IPS-NIHi11 (cell line): ENCODE measurements at regions not wholly inside any gene's neighbourhood (a gene's known extent, or its start where the extent isn't known, plus 50 kb on each side); places are given as distances from the start of the nearest gene placed in this dataset.
"Not testable (repeated sequence)": the region's sequence is repeated elsewhere in the genome, so short reads cannot be mapped to it uniquely, and the experiment has no call there.

Experiments
- DNase-seq: peaks from one replicate; pipeline ENCODE4 v3.0.0; 2012; ENCODE audit warnings: mixed read lengths, low spot score

- DNase-seq: no peak
These were observed 226.3 kb downstream of the RCHY1 start for GRCh38 chr4:75287738-75288517.

- no peak for DNase-seq
These were observed 228.4 kb downstream of the RCHY1 start for GRCh38 chr4:75285837-75286236.

DNA sequence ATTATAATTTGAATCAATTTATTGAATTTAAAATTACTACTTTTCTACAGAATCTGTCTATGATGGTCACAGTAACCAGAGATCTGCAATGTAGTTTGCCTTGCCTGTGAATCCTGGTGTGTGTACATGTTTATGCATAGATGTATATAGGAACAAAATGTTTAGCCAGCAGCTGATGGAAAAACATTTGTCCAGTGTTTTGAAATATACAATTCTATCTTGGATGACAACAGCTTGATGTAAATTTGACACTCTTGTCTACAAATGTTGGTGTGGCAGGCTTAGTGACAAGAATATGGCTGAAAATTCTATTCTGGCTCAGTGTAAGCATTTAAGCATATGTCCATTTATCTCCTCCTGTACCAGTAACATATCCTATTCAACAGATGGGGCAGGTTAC is 229.4 kb downstream of the RCHY1 start:
- DNase-seq: no peak

DNA sequence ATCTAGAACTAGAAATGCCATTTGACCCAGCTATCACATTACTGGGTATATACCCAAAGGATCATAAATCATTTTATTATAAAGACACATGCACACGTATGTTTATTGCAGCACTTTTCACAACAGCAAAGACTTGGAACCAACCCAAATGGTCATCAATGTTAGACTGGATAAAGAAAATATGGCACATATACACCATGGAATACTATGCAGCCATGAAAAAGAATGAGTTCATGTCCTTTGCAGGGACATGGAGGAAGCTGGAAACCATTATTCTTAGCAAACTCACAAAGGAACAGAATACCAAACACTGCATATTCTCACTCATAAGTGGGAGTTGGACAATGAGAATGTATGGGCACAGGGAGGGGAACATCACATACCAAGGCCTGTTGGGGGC is 233.7 kb downstream of the RCHY1 start:
- DNase-seq: not testable (repeated sequence)

GRCh38 chr4:75259306-75259705 is 254.9 kb downstream of the RCHY1 start:
- DNase-seq: no peak

GRCh38 chr4:75255261-75255660 is 258.9 kb downstream of the RCHY1 start:
- no peak for DNase-seq

- no peak for DNase-seq
These were observed 259.5 kb downstream of the RCHY1 start for GRCh38 chr4:75254745-75255144.

- not testable (repeated sequence) for DNase-seq
These were observed 261.1 kb downstream of the RCHY1 start for GRCh38 chr4:75253094-75253493.

DNA sequence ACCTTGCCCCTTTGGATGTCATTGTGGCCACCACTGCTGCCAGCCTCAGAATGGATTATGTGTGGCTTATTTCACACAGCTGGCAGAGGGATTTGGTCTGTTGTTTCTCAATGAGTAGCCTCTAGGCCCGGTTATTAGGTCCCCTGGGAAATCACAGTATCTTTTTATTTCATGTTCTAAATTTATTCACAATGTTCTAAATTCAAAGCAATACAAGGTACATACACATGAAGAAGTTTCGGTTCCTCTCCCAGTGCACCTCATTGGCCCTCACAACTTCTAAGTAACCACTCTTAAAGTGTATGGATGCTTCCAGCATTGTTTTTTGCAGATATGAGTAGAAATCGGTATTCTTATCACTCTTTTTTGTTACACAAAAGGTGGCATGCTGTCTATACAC is 262.7 kb downstream of the RCHY1 start:
- DNase-seq: no peak

- DNase-seq: no peak
These were observed 264.5 kb downstream of the RCHY1 start for GRCh38 chr4:75249739-75250138.

DNA sequence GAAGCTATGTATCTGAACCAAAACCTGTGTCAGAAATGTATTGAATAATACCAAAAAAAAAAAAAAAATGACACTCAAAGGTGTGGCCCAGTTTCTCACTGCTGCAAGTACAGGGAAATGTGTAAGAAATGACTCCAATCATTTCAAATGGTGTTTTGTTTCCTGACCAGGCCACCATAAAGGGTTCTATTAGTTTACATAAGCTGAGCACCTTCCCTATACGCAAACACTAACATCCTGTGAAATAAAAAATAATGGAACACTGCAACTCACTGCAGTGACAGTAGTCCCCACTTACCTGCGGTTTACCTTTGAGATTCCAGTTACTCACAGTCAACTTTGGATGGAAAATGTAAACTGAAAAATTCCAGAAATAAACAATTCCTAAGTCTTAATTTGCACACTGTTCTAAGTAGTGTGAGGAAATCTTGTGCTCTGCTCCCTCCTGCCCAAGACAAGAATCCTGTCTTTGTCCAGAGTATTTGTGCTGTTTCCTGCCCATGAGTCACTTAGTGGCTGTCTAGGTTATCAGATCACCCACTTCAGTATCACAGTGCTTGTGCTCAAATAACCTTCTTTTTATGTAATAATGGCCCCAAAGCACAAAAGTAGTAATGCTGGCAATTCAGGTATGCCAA is 265.3 kb downstream of the RCHY1 start:
- DNase-seq: no peak

DNA sequence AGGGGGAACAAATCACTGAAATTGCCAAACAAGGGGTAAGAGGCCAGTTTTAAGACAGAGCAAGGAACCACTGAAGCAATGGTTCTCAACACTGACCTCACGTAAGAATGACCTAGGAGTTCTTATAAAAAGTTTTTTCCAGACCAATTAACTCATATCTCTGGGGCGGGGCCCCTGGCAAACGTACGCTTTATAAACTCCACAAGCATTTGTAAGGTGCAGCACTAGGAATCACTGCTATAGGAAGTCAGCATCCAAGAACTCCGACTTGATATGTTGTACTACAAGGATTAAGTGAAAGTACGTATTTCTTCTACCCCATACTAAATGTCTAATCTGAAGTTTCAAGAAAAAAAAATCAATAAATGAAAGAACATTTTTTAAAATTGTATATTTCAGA is 269.9 kb downstream of the RCHY1 start:
- no peak for DNase-seq

- DNase-seq: no peak
These were observed 270.6 kb downstream of the RCHY1 start for GRCh38 chr4:75243570-75243969.

DNA sequence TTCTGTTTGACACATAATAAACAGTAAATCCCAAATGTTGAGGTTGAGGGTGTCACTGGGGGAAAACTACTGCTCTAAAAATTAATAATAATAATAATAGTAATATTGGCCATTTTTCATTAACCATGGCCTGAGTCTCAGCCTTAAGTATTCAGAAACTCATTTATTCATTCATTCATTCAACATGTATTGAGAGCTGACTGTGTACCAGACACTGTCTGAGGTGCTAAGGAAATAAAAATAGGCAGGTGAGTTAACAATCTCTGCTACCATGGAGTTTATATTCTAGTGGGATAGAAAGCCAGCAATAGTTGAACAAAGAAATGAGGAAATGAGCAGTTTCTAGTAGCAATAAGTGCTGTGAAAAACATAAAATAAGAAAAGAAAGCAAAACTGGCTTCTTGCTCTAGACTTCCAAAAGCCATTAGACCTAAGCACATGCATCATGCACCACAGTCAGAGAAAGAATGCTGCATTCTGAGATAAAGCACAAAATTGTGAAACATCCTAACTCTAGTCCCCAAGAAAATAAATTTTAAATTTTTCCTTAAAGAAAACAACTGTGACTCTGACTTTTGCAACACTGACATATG is 278.7 kb downstream of the RCHY1 start:
- no peak for DNase-seq

DNA sequence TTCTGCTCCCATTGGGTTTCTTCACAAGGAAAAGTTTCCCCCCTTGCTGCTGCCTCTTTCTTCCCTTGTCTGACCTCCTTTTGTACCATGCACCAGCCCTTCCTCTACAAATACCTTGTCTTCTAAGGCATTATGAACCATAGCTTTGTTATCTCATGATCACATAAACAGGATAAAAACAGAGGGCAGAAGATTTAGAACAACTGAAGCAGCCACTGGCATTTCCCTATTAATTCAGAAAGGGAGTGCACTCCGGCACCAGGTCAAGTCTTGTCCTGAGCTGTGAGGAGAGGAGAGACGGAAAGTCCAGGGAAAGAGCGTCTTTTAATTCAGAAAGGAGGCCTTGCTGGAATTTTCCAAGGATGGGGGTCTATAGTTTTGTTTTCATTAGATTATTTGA is 281.7 kb downstream of the RCHY1 start:
- no peak for DNase-seq

DNA sequence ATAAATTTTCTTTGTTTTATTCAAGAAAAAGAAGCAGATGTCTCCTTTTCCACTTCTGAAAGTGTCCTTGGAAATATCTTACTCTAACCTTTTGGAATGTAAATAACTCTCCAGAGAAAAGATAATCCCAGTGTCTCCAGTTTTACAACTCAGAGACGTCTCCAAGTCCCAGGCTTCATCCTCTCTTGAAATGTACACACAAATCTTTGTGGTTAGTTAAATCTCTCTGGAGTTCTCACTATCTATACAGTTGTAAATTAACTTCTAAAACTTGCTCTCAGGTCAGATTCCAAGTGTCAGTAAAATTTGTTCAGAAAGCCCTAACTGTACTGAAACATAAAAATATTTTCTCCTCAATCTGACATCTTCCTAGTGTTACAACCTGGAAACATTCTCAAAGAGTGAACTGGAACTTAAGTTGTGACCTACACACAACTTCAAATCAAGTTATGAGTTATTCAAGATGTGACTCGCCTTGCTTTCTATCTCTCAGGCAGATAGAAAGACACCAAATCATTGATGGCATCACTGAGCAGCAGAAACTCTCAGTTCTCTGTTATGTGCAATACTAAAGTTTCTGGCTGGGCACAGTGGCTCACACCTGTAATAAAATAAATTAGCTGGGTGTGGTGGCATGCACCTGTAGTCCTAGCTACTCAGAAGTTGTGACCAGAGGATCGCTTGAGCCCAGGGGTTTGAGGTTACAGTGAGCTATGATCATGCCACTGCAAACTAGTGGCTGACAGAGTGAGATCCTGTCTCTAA is 284.2 kb downstream of the RCHY1 start:
- DNase-seq: no peak

DNA sequence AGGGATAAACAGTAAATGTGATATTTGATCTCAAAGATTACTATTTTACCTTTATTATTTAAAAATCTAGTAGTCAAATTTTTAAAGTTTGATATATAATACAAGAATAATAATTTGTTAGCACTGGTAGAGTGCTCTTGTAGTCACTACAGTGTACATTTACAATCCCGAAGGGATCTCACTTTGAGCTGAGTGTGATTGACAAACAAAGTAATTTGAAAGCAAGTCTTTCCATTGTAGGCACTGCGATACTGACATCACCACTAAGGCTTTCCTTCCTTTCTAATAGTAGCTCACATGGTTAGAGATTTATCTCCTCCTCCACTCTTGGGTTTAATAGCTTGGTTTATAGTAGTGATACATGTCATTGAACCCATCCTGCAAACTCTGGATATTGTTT is 280.6 kb downstream of the PARM1 start:
- no peak for DNase-seq

GRCh38 chr4:75211422-75211821 is 278.5 kb downstream of the PARM1 start:
- DNase-seq: no peak

DNA sequence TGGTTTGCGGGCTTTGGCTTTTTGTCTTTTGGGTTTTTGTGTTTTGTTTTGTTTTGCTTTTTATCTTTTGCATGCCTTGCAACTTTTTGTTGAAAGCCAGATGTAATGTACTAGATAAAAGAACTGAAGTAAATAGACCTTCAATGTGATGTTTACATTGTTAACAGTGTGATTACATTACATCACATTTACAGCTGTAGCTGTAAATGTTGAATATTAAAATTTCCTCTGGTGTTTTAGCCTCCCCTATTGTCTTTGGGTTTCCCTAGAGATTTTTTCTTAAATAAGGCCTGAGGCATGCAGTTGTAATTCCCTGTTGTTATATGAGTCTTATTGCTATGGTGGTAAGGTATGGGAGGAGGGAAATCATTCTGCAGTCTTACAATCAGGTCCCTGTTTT is 275.0 kb downstream of the PARM1 start:
- DNase-seq: no peak

- no peak for DNase-seq
These were observed 262.2 kb downstream of the PARM1 start for GRCh38 chr4:75195111-75195510.

- DNase-seq: no peak
These were observed 261.3 kb downstream of the PARM1 start for GRCh38 chr4:75194180-75194579.

DNA sequence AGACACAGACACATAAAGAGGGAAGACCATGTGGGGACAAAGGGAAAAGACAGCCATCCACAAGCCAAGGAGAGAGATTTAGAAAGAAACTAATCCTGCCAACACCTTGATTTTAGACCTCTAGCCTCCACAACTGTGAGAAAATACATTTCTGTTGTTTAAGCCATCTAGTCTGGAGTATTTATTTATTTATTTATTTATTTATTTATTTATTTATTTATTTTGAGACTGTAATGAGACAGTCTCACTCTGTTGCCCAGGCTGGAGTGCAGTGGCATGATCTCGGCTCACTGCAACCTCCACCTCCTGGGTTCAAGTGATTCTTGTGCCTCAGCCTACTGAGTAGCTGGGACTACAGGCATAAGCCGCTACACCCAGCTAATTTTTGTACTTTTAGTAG is 259.3 kb downstream of the PARM1 start:
- not testable (repeated sequence) for DNase-seq
